Activated T-helper 2 cell treated with anti-CD3 and anti-CD28 coated beads, Interferon-gamma antibody, Interleukin-2, Interleukin-4, amounts not matched to agents 10 μg/mL and 5 μg/mL and 100 μg/mL, durations not matched to agents 14 hours and 24 hours and 36 hours (primary cell): ENCODE measurements at regions not wholly inside any gene's neighbourhood (a gene's known extent, or its start where the extent isn't known, plus 50 kb on each side); places are given as distances from the start of the nearest gene placed in this dataset.

Source experiments
- DNase-seq: peaks from one replicate; pipeline ENCODE4 v3.0.0; 2021; ENCODE audit warnings: low spot score
- H3K27ac Mint-ChIP-seq: one replicate; pipeline ENCODE4 v1.8.0; 2021; ENCODE audit warnings: mixed read lengths
- H3K27me3 Mint-ChIP-seq: one replicate; pipeline ENCODE4 v1.8.0; 2021; ENCODE audit warnings: low read depth, mixed read lengths
- H3K36me3 Mint-ChIP-seq: one replicate; pipeline ENCODE4 v1.8.0; 2021; ENCODE audit warnings: low read depth, mixed read lengths
- H3K4me1 Mint-ChIP-seq: one replicate; pipeline ENCODE4 v1.8.0; 2021; ENCODE audit warnings: low read depth, mixed read lengths
- H3K4me3 Mint-ChIP-seq: one replicate; pipeline ENCODE4 v1.8.0; 2021; ENCODE audit warnings: low read depth, mild to moderate bottlenecking, moderate library complexity, mixed read lengths
- H3K9me3 Mint-ChIP-seq: one replicate; pipeline ENCODE4 v1.8.0; 2021; ENCODE audit warnings: mixed read lengths
- intact Hi-C: fragments of 100-400 bp; cut with micrococcal nuclease; formaldehyde crosslinking; loops from one replicate; pipeline ENCODE4 v1.15.1; 2023

DNA sequence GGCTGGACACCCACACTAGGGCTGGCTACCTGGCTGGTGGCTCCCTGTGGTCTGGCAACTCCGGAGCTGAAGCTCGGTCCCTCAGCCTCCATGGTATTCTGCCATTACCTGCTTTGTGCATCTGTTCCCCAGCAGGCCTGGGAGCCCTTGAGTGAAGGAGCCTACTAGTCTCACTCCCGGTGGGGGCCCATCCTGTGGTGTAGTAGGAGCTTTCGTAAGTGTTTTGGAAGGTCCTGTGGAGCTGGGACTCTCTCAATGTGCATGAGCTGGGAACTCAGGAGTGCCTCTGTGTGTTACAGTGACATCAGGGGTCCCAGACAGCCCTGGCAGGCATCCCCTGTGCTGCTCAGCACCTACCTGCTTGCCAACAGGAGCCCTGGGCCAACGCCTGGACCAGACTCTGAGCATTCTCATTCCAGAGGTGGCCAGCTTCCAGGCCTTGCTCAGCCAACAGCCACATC lies 267.1 kb downstream of the GADD45G start:
- DNase-seq, result no peak
- Mint-ChIP-seq H3K36me3 (no peaks in the 10 kb centered on the region), H3K4me3 (no peak overlapping the region), H3K27ac (no peak overlapping the region), H3K4me1 (no peaks in the 10 kb centered on the region), H3K9me3 (no peaks in the 10 kb centered on the region), H3K27me3 (no peaks in the 10 kb centered on the region)
- intact Hi-C loops, result no loop called here

DNA sequence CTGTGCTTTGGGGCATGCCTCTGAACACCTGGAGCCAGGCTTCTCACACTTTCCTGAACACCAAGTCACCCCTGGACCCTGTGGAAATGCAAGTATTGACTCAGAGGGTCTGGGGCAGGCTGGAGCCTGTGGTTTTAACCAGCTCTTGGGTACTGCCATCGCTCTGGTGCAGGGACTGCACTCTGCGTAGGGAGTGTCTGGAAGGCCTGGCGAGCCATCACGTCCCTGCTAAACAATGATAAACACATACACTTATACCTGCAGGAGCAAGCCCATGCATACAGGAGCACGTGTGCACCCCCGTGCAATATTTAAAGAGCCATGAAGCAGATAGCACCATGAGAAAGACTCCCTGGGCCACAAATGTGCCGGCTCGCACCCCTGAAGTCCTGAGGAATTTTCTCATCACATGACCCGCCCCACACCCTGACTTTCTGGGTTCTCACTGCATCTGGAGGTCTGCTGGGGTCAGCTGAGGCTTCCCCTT lies 267.7 kb downstream of the GADD45G start:
- H3K4me1 Mint-ChIP-seq, result no peaks in the 10 kb centered on the region
- no peaks in the 10 kb centered on the region for H3K9me3 Mint-ChIP-seq
- H3K27me3 Mint-ChIP-seq, result no peaks in the 10 kb centered on the region
- intact Hi-C loops, result no loop called here
- no peak for DNase-seq
- H3K27ac Mint-ChIP-seq, result no peak overlapping the region
- no peak overlapping the region for H3K4me3 Mint-ChIP-seq
- H3K36me3 Mint-ChIP-seq, result no peaks in the 10 kb centered on the region

DNA sequence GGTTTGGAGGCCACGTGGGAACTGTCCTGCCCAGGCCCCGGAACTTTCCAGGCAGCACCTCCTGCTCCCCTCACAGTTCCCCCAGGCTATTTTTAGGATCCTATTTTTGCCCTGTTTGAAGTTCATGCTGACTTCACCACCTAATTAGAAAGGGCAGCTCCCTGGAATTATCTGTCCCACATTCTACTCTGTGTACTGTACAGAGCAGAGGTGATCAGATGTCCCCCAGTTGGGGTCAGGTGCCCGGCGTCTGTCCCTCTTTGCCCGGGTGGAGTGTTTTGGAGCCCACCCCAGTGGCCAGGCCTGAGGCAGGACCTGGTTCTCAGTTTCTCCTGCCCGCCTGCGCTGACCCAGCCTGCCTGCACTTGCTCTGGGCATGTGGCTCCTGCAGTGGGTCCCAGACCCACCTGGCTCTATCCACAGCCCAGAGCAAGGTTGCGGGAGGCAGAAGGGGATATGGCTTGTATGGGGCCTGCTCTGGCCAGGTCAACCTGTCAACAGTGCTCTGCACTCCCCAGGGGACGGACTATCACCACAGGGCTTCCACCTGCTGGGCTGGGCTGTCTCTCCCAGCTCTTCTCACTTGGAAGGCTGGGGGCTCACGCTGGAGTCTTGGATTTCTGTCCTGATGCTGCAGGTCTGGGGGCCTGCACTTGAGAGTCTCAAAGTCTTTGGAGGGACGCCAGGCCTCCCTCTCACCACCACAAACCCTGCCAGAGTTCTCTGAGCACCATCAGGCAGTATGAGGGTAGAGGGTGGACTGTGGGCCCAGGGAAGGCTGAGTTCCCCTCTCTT lies 268.3 kb downstream of the GADD45G start:
- Mint-ChIP-seq H3K9me3 (no peaks in the 10 kb centered on the region), H3K27ac (no peak overlapping the region), H3K27me3 (no peaks in the 10 kb centered on the region), H3K4me3 (no peak overlapping the region), H3K4me1 (no peaks in the 10 kb centered on the region), H3K36me3 (no peaks in the 10 kb centered on the region)
- DNase-seq, result no peak
- intact Hi-C loops, result no loop called here

DNA sequence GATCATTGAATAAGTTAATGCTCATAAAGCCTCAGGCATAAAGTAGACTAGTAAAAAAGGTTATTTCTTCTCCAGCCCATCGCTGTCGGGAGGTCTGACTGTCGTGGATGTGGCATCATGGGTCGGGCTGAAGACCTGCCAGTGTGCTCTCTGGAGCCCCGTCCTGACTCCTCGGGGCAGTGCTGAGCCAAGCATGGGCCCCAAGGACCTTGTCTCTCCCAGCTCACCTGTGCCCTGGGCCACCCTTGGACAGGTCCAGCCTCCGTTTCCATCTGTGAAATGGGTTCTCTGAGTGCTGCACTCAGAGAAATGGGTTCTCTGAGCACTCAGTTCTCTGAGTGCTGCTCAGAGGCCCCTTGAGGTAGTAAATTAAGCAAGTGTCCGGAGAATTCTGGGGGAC lies 269.0 kb downstream of the GADD45G start:
- Mint-ChIP-seq H3K36me3 (no peaks in the 10 kb centered on the region), H3K4me3 (no peak overlapping the region), H3K9me3 (no peaks in the 10 kb centered on the region), H3K27ac (no peak overlapping the region), H3K27me3 (no peaks in the 10 kb centered on the region), H3K4me1 (no peaks in the 10 kb centered on the region)
- intact Hi-C loops, result no loop called here
- DNase-seq, result no peak

DNA sequence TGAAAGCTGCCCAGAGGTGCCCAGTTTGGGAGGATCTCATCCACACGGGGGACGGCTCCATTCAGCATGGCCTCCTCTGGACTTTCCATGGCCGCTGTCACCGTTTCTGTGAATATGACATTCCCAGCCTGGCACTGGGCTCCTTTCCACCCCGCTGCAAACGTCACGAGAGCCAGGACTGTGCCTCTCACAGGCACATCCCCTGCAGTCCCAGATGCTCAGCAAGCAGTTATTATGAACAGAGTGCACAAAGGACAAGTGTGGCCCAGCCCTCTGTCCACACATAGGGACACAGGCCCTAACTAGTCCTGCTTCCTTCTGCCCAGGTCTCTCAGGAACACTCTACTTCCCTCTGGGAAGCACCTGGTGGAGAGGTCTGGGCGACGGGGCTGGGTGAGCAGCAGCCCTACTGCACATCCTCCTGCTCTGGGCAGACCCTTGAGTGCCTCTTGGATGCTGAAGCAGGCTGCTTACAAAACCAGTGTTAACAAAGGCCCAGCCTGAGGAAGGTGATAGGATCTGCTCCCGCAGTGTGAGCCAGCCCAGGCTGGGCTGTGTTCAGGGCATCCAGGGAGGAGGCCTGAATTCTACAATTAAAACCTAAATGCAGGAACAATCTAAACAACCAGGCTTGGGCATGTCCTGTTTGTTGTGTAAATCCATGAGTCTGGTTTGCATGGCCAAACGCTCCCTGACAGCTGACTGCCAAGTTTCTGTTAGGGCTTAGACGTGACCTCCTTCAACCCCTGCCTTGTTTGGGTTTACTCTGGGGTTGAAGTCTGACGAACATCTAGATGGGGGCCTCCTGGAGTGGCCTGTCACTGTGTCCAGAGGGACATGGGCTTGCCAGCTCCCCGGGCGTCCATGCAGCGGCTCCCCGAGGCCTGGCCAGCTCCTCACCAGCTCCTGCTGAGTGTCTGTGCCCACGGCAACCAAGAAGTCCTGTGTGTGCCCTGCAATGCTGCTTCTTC lies 269.8 kb downstream of the GADD45G start:
- no peak overlapping the region for H3K27ac Mint-ChIP-seq
- H3K9me3 Mint-ChIP-seq, result no peaks in the 10 kb centered on the region
- no peak for DNase-seq
- no peaks in the 10 kb centered on the region for H3K27me3 Mint-ChIP-seq
- intact Hi-C loops, result no loop called here
- no peaks in the 10 kb centered on the region for H3K36me3 Mint-ChIP-seq
- no peak overlapping the region for H3K4me3 Mint-ChIP-seq
- no peaks in the 10 kb centered on the region for H3K4me1 Mint-ChIP-seq

DNA sequence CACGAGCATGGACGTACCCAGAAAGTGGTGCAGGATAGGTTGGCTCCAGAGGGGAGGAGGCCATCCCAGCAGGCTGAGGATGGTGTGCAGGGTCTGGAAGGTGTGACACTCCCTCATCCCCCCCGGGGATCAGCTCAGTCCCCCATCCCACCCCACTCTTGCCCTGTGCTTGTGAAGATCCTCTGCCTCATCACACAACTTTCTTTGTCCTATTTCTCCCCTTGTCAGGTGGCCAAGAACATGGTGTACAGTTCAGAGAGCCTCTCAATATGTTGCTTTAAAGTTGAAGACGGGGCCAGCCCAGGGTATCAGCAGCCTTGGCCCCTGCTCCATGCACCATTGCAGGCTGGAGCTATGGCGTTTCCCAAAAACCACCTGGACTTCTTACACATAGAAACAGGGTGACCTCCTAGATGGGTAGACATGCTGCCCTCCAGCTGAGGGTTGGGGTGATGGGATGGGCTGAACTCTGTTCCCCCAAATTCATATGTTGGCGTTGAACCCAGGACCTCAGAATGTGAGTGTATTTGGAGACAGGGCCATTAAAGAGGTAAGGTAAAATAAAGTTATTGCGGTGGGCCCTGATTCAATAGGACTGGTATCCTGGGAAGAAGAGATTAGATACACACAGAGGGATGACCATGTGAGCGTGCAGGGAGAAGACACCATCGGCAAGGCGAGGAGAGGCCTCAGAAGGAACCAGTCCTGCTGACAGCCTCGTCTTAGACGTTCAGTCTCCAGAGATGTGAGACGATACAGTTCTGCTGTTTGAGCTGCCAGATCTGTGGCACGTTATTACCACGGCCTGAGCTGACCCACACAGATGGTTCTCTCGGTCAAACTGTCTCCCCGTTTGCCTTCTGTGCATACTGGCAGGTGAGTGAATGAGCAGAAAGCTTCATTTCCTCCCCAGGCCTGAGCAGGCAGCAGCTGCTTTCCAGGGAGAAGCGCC lies 272.5 kb downstream of the GADD45G start:
- Mint-ChIP-seq H3K9me3 (no peaks in the 10 kb centered on the region), H3K4me3 (no peak overlapping the region), H3K27ac (no peak overlapping the region), H3K4me1 (no peaks in the 10 kb centered on the region), H3K36me3 (no peaks in the 10 kb centered on the region), H3K27me3 (no peaks in the 10 kb centered on the region)
- intact Hi-C loops, result no loop called here
- no peak for DNase-seq

DNA sequence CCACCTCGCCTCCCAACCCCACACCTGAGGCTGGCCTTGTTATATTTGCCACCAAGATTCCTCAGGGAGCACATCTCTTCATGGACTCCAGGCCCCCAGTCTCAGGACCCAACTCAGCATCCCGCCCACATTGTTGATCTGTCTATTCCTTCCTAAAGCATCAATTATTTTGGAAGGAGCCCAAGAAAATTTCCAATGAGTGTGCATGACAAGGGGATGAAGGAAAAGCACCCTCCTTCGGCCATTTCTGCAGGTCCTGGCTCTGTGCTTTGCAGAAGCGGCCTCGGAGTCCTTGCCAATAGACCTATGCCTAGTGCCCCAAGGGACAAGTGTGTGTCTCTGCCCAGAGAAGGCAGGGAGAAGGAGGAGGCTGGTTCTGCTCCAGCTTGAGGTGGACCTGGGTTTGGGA lies 273.2 kb downstream of the GADD45G start:
- Mint-ChIP-seq H3K9me3 (no peaks in the 10 kb centered on the region), H3K36me3 (no peaks in the 10 kb centered on the region), H3K27me3 (no peaks in the 10 kb centered on the region), H3K27ac (no peak overlapping the region), H3K4me1 (no peaks in the 10 kb centered on the region), H3K4me3 (no peak overlapping the region)
- intact Hi-C loops, result no loop called here
- no peak for DNase-seq

DNA sequence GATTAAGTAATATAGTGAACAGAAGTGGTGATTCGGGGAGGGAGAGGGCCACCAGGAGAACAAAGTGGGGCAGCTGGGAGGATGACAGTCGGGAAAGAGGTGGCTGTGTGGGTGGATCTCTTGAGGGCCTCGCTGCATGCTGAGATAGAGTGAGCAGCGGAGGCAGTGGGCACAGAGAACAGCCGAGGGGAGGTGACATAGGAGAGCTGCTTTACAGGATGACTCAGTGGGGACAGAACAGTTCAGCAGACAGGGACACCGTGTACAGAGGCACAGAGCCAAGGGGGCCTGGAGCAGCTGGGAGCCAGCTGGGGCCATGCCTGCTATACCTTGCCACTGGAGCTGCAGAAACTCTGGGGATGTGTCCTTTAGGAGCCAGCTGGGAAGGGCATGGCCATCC lies 273.9 kb downstream of the GADD45G start:
- DNase-seq, result no peak
- H3K4me1 Mint-ChIP-seq, result no peaks in the 10 kb centered on the region
- no peak overlapping the region for H3K4me3 Mint-ChIP-seq
- intact Hi-C loops, result no loop called here
- no peaks in the 10 kb centered on the region for H3K36me3 Mint-ChIP-seq
- H3K27me3 Mint-ChIP-seq, result no peaks in the 10 kb centered on the region
- H3K27ac Mint-ChIP-seq, result no peak overlapping the region
- no peaks in the 10 kb centered on the region for H3K9me3 Mint-ChIP-seq

DNA sequence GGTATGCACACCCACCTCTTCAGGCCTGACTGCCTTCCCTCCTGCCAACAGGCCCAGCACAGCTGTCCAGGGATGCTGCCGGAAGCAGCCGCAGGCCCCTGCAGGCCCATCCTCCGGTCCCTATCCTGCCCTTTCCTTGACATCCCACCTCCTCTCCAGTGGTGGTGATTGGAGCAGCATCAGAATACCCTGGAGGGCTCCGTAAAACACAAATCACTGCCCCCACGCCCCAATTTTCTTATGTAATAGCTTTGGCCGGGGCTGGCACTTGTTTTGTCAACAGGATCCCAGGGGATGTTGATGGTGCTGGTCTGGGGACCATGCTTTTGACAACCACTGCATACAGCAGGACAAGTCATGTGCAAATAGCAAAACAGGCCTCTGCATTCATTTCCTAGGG lies 274.5 kb downstream of the GADD45G start:
- no peaks in the 10 kb centered on the region for H3K36me3 Mint-ChIP-seq
- H3K9me3 Mint-ChIP-seq, result no peaks in the 10 kb centered on the region
- no peak overlapping the region for H3K4me3 Mint-ChIP-seq
- no peaks in the 10 kb centered on the region for H3K27me3 Mint-ChIP-seq
- no peak overlapping the region for H3K27ac Mint-ChIP-seq
- no peak for DNase-seq
- no peaks in the 10 kb centered on the region for H3K4me1 Mint-ChIP-seq
- intact Hi-C loops, result no loop called here

DNA sequence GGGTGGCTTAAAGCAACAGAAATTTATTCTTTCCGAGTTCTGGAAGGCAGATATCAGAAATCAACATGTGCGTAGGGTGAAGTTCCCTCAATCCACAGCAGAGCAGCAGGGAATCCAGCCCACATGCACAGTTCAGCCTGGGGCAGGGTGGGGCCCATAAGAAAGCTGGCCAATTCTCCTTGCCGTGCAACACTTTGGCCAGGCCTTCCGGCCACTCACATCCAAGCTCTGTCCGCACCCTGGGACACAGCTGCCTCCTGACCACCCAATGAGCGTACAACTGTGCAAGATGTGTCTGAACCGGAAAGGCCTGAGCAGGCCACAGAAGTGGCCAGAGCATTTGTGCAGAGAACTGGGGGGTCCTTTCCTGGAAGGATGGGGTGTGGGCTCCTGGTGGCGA lies 274.9 kb downstream of the GADD45G start:
- no peak for DNase-seq
- no peak overlapping the region for H3K4me3 Mint-ChIP-seq
- no peaks in the 10 kb centered on the region for H3K36me3 Mint-ChIP-seq
- H3K27me3 Mint-ChIP-seq, result no peaks in the 10 kb centered on the region
- intact Hi-C loops, result no loop called here
- no peaks in the 10 kb centered on the region for H3K4me1 Mint-ChIP-seq
- no peaks in the 10 kb centered on the region for H3K9me3 Mint-ChIP-seq
- H3K27ac Mint-ChIP-seq, result no peak overlapping the region

DNA sequence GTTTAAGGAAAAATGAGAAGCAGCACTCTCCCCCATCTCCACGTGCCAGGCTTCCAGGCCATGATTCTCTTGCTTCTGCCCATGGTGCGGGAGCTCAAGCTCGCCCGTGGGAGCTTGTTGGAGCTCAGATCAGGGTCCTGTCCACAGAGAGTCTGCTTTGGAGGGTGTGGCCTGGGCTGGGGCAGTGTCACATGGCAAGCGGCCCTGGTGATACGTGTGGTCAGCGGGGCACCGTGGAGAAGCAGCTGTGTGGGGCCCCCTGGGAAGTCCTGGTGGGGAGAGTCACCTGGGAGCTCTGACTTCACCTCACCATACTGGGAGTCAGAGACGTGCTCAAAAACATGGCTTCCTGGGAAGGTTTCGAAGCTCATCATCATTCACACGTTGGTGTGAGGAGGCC lies 275.3 kb downstream of the GADD45G start:
- H3K27ac Mint-ChIP-seq, result no peak overlapping the region
- intact Hi-C loops, result no loop called here
- no peak for DNase-seq
- no peaks in the 10 kb centered on the region for H3K4me1 Mint-ChIP-seq
- no peak overlapping the region for H3K4me3 Mint-ChIP-seq
- no peaks in the 10 kb centered on the region for H3K27me3 Mint-ChIP-seq
- no peaks in the 10 kb centered on the region for H3K36me3 Mint-ChIP-seq
- H3K9me3 Mint-ChIP-seq, result no peaks in the 10 kb centered on the region

DNA sequence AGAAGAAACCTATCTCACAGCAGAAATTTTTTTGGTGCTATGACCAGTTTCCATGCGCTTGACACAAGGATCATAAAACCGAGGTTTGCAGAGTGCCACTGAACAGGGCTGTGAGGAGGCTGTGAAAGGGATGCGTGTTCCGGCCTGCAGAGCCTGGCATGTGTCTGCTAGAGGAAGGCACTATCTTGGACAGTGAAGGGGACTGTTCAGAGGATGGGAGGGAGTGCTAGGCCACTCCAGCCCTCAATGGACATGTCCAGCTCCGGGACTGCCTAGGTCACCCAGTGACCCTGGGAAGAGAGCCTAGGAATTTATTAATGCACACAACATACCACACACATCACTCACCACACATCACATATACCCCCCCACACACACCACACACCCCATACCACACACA lies 275.9 kb downstream of the GADD45G start:
- Mint-ChIP-seq H3K27me3 (no peaks in the 10 kb centered on the region), H3K36me3 (no peaks in the 10 kb centered on the region), H3K9me3 (no peaks in the 10 kb centered on the region), H3K4me3 (no peak overlapping the region), H3K4me1 (no peaks in the 10 kb centered on the region), H3K27ac (no peak overlapping the region)
- intact Hi-C loops, result no loop called here
- no peak for DNase-seq
